K562 (cell line): ENCODE measurements at regions not wholly inside any gene's neighbourhood (a gene's known extent, or its start where the extent isn't known, plus 50 kb on each side); places are given as distances from the start of the nearest gene placed in this dataset.

Source experiments
- ATAC-seq: fragments of 200-7000 bp; cut with Tn5 transposase; 3 replicates; pipeline ENCODE4 v1.9.1; 2020; ENCODE audit warnings: moderate library complexity
- BruUV-seq: library from RNA; stranded (reverse); fragments of 400-500 nt; replicated peaks from 2 replicates; lab custom pipeline; 2021; lab: Mats Ljungman, UMichigan
- CTCF ChIA-PET: fragments of 300-600 bp; formaldehyde crosslinking; extraction: SDS; loops from one replicate; lab custom pipeline; 2021; ENCODE audit warnings: low intra/inter-chr PET ratio; lab: Yijun Ruan, JAX
- POLR2A ChIA-PET: fragments of 300-600, 350-650 bp; sonication (Branson Sonifier 250); formaldehyde crosslinking; extraction: SDS; loops from one replicate; lab custom pipeline; 2021; ENCODE audit warnings: antibody characterized with exemption, inconsistent platforms; lab: Yijun Ruan, JAX
- DNase-seq, 4 experiments: peaks; one replicate each; pipeline versions ENCODE4 v3.0.0 to v3.0.0-alpha.2; 2011 to 2018; ENCODE audit warnings: low spot score in 3 of 4, mixed read lengths in 3 of 4; ENCODE audit errors: extremely low read depth in 1 of 4
- FAIRE-seq: peaks from 2 replicates; lab custom pipeline; 2011; peaks lifted over from hg19 to GRCh38; lab: Jason Lieb, UNC
- H2AFZ ChIP-seq: 2 replicates; pipeline ENCODE4 v1.6.0; 2011; ENCODE audit warnings: low read depth, low read length, control low read depth, inconsistent platforms
- H3K27ac ChIP-seq: fragments of 200-600 bp; 3 replicates; pipeline ENCODE4 v1.8.0; 2011; ENCODE audit warnings: low read depth, mild to moderate bottlenecking, control low read depth, inconsistent platforms, low read length, moderate library complexity, mixed read lengths; ENCODE audit errors: extremely low read depth
- H3K27me3 ChIP-seq, 2 experiments: fragments of 300-600 bp in 1 of 2; 2 replicates in 1 of 2; 3 replicates in 1 of 2; pipeline versions ENCODE4 v1.6.0 to v1.8.0; 2011; ENCODE audit warnings: inconsistent platforms in 2 of 2, low read length in 2 of 2, mild to moderate bottlenecking in 1 of 2, mixed read lengths in 1 of 2, moderate library complexity in 1 of 2; ENCODE audit not compliant: control insufficient read depth in 2 of 2, insufficient read depth in 2 of 2
- H3K36me3 ChIP-seq: fragments of 300-600 bp; 3 replicates; pipeline ENCODE4 v1.8.0; 2011; ENCODE audit warnings: mild to moderate bottlenecking, low read length, inconsistent platforms; ENCODE audit not compliant: control insufficient read depth, insufficient read depth
- H3K4me1 ChIP-seq, 2 experiments: fragments of 200-600 bp in 1 of 2; replicated peaks in 1 of 2; 2 replicates in 1 of 2; 3 replicates in 1 of 2; pipeline versions ENCODE4 v1.5.1 to v1.8.0; 2011; ENCODE audit warnings: inconsistent platforms in 2 of 2, low read length in 2 of 2, mild to moderate bottlenecking in 1 of 2, mixed read lengths in 1 of 2, moderate library complexity in 1 of 2; ENCODE audit not compliant: control insufficient read depth in 2 of 2, insufficient read depth in 2 of 2
- H3K4me2 ChIP-seq: 2 replicates; pipeline ENCODE4 v1.6.1; 2011; ENCODE audit warnings: low read length, control low read depth, inconsistent platforms, mixed read lengths; ENCODE audit not compliant: insufficient read depth
- H3K4me3 ChIP-seq: fragments of 200-600 bp; sonication (generic), shearing (Covaris generic); 2 replicates; pipeline ENCODE4 v1.5.1; 2016; ENCODE audit warnings: control low read depth, inconsistent platforms
- H3K79me2 ChIP-seq: fragments of 200-600 bp; 3 replicates; pipeline ENCODE4 v1.8.0; 2011; ENCODE audit warnings: low read length, inconsistent platforms; ENCODE audit not compliant: control insufficient read depth, insufficient read depth
- H3K9ac ChIP-seq, 2 experiments: 2 replicates each; pipeline versions ENCODE4 v1.6.0 to v1.6.1; 2011; ENCODE audit warnings: low read depth in 2 of 2, low read length in 2 of 2, control low read depth in 1 of 2, inconsistent platforms in 1 of 2, mild to moderate bottlenecking in 1 of 2, mixed read lengths in 1 of 2; ENCODE audit not compliant: insufficient read depth in 1 of 2
- H3K9me1 ChIP-seq: one replicate; pipeline ENCODE4 v1.6.0; 2011; ENCODE audit warnings: inconsistent platforms, mild to moderate bottlenecking, low read length, moderate library complexity; ENCODE audit not compliant: control insufficient read depth, insufficient read depth
- H3K9me3 ChIP-seq: replicated peaks from 2 replicates; pipeline ENCODE4 v1.5.1; 2011; ENCODE audit warnings: low read depth, low read length, inconsistent platforms; ENCODE audit not compliant: control insufficient read depth, insufficient read depth
- H4K20me1 ChIP-seq: replicated peaks from 2 replicates; pipeline ENCODE4 v1.6.1; 2011; ENCODE audit warnings: low read length, inconsistent platforms, mixed read lengths; ENCODE audit not compliant: control insufficient read depth, insufficient read depth
- CTCFL ChIP-seq: IDR thresholded peaks from 2 replicates; pipeline ENCODE4 v1.6.1; 2011; ENCODE audit warnings: borderline replicate concordance, low read depth, mild to moderate bottlenecking, moderate library complexity, low read length; ENCODE audit not compliant: insufficient read depth, poor library complexity, severe bottlenecking
- EP300 ChIP-seq: IDR thresholded peaks from 2 replicates; pipeline ENCODE4 v1.6.1; 2012; ENCODE audit warnings: low read length, improper control_type of control experiment
- ETV1 ChIP-seq: fragments of 450-650 bp; conservative IDR thresholded peaks from 2 replicates; pipeline ENCODE4 v1.6.1; 2016; ENCODE audit warnings: missing genetic modification characterization, control low read depth, low read depth, missing compliant biosample characterization
- ETV6 ChIP-seq, 3 experiments: fragments of 150-350 bp in 1 of 3; sonication (generic) in 1 of 3; formaldehyde crosslinking in 1 of 3; IDR thresholded peaks; 2 replicates each; pipeline versions ENCODE4 v1.6.1 to v1.8.0; 2014 to 2022; ENCODE audit warnings: borderline replicate concordance in 2 of 3, low read depth in 2 of 3, antibody characterized with exemption in 1 of 3, low read length in 1 of 3, mild to moderate bottlenecking in 1 of 3, missing genetic modification reagents in 1 of 3
- FOSL1 ChIP-seq: fragments of 200-800 bp; sonication (Bioruptor generic); conservative IDR thresholded peaks from 2 replicates; pipeline ENCODE4 v1.6.1; 2016; ENCODE audit warnings: missing genetic modification characterization, missing compliant biosample characterization
- HDGF ChIP-seq: fragments of 450-650 bp; IDR thresholded peaks from 2 replicates; pipeline ENCODE4 v1.6.1; 2016
- MED1 ChIP-seq: sonication (generic); formaldehyde crosslinking; IDR thresholded peaks from 2 replicates; pipeline ENCODE4 v1.8.1; 2023; ENCODE audit warnings: missing genetic modification reagents, borderline replicate concordance
- NR2C1 ChIP-seq, 2 experiments: fragments of 450-650 bp; IDR thresholded peaks; 2 replicates each; pipeline ENCODE4 v1.6.1; 2017; ENCODE audit warnings: mild to moderate bottlenecking in 2 of 2, antibody characterized with exemption in 1 of 2, inconsistent platforms in 1 of 2, missing compliant biosample characterization in 1 of 2, missing genetic modification characterization in 1 of 2
- RNF2 ChIP-seq: sonication (generic); IDR thresholded peaks from 2 replicates; pipeline ENCODE4 v1.6.1; 2016
- SMARCE1 ChIP-seq: fragments of 450-650 bp; IDR thresholded peaks from 2 replicates; pipeline ENCODE4 v1.7.1; 2016; ENCODE audit warnings: mild to moderate bottlenecking
- TRIM28 ChIP-seq: fragments of 450-650 bp; IDR thresholded peaks from 2 replicates; pipeline ENCODE4 v1.6.1; 2017
- XRCC5 ChIP-seq: fragments of 200-400 bp; formaldehyde crosslinking; IDR thresholded peaks from 2 replicates; pipeline ENCODE4 v1.6.1; 2017; ENCODE audit warnings: low read depth, mild to moderate bottlenecking, low read length
- ZNF3 ChIP-seq: fragments of 250-450 bp; sonication (Bioruptor Pico); IDR thresholded peaks from 2 replicates; pipeline ENCODE4 v1.5.0; 2021; ENCODE audit warnings: mild to moderate bottlenecking, moderate library complexity
- ZNF830 ChIP-seq: fragments of 250-450 bp; sonication (Bioruptor Pico); IDR thresholded peaks from 2 replicates; pipeline ENCODE4 v1.5.0; 2021; ENCODE audit warnings: mild to moderate bottlenecking
- WGBS: fragments of 100-300 bp; shearing (Covaris generic); methylation state at CpG from one replicate; pipeline ENCODE4 v1.1.6; 2016; ENCODE audit warnings: low coverage, mixed read lengths; ENCODE audit not compliant: insufficient coverage; ENCODE audit errors: missing lambda C conversion rate; 5-methylcytosine and 5-hydroxymethylcytosine counted together
- in situ Hi-C: fragments of 300-500 bp; cut with MboI; formaldehyde crosslinking; loops from 4 replicates; pipeline ENCODE4 v1.15.0; 2018; ENCODE audit warnings: inconsistent platforms, mixed read lengths
- intact Hi-C: fragments of 100-400 bp; cut with micrococcal nuclease; formaldehyde crosslinking; loops from 2 replicates; pipeline ENCODE4 v1.14.2; 2022

GRCh38 chr6:14396392-14396791, 278.8 kb downstream of the CD83 start:
- H3K9me1 ChIP-seq = no peaks in the 10 kb centered on the region
- no peak for DNase-seq
- in situ Hi-C loops = no loop called here
- H3K4me1 ChIP-seq = peaks cover 0 to 4% of the 10 kb centered on the region in 2 experiments; a peak in 3 of 5 replicates
- no peaks in the 10 kb centered on the region for H3K79me2 ChIP-seq
- TF ChIP-seq ZNF3 (CRISPR knock-in tag) = no peak
- no peak for ATAC-seq
- H3K9ac ChIP-seq = no peak overlapping the region
- BruUV-seq = no TSS peak
- no peak overlapping the region for H3K4me2 ChIP-seq
- no peaks in the 10 kb centered on the region for H3K36me3 ChIP-seq
- POLR2A ChIA-PET = no interaction called here
- H3K4me3 ChIP-seq = no peak overlapping the region
- H4K20me1 ChIP-seq = no peaks in the 10 kb centered on the region
- H2AFZ ChIP-seq = no peak overlapping the region
- intact Hi-C loops = no loop called here
- no peak overlapping the region for H3K27ac ChIP-seq
- no peaks in the 10 kb centered on the region for H3K9me3 ChIP-seq
- CTCF ChIA-PET = no interaction called here
- FAIRE-seq = no peak
- WGBS = 41% methylated on average over 4 of the region's 4 CpGs
- peaks cover 5 to 8% of the 10 kb centered on the region in 2 experiments; a peak in 2 of 5 replicates for H3K27me3 ChIP-seq

- peak in 3 of 4 experiments; percentile 18 to 37 (median 29) for DNase-seq
- H3K9me1 ChIP-seq = no peaks in the 10 kb centered on the region
- H3K36me3 ChIP-seq = no peaks in the 10 kb centered on the region
- H3K4me1 ChIP-seq = peaks cover 0 to 4% of the 10 kb centered on the region in 2 experiments; a peak in 3 of 5 replicates
- no TSS peak for BruUV-seq
- peak; percentile 70 for ATAC-seq
- no peak for FAIRE-seq
- no peak overlapping the region for H2AFZ ChIP-seq
- H4K20me1 ChIP-seq = no peaks in the 10 kb centered on the region
- ChIA-PET POLR2A (interaction anchor here (1.0 kb wide), 1 partner anchor 29 kb away, joined by 3 read pairs; no protein-coding TSS in a partner anchor), CTCF (no interaction called here)
- intact Hi-C loops = no loop called here
- H3K79me2 ChIP-seq = no peaks in the 10 kb centered on the region
- H3K4me3 ChIP-seq = no peak overlapping the region
- H3K27me3 ChIP-seq = peaks cover 5 to 8% of the 10 kb centered on the region in 2 experiments; a peak in 2 of 5 replicates
- 29% methylated on average over 12 of the region's 12 CpGs for WGBS
- in situ Hi-C loops = no loop called here
- H3K9me3 ChIP-seq = no peaks in the 10 kb centered on the region
- H3K9ac ChIP-seq = no peak overlapping the region
- no peak overlapping the region for H3K27ac ChIP-seq
- H3K4me2 ChIP-seq = no peak overlapping the region
- peak; percentile 65 for TF ChIP-seq CTCFL
- no peak for TF ChIP-seq XRCC5
- TF ChIP-seq NR2C1 (IDR thresholded peaks at IDR 0.05) = no peak
- TF ChIP-seq NR2C1 (tag; IDR thresholded peaks at IDR 0.05) = no peak
- TF ChIP-seq FOSL1 = peak; percentile 66
- no peak for TF ChIP-seq ETV6 (IDR thresholded peaks at IDR 0.05; ENCODE audit: borderline replicate concordance in 1 of 2, low read depth in 2 of 2, low read length in 1 of 2)
- no peak for TF ChIP-seq ETV6 (CRISPR knock-in tag; IDR thresholded peaks at IDR 0.05; ENCODE audit: borderline replicate concordance)
- TF ChIP-seq RNF2 = no peak
- TF ChIP-seq TRIM28 = no peak
- TF ChIP-seq SMARCE1 = peak; percentile 48; the same call in 1 of the 2 replicates
- no peak for TF ChIP-seq MED1 (CRISPR knock-in tag)
- TF ChIP-seq EP300 = no peak
- TF ChIP-seq HDGF = no peak
- no peak for TF ChIP-seq ZNF830 (CRISPR knock-in tag)
- 0 out of 2 replicates have a peak, but pooled peaks have one; percentile 35 for TF ChIP-seq ETV1
These were observed 279.4 kb downstream of the CD83 start for GRCh38 chr6:14396826-14397517.
